Upper lobe of left lung (tissue), 4 donors: ENCODE measurements at regions not wholly inside any gene's neighbourhood (a gene's known extent, or its start where the extent isn't known, plus 50 kb on each side); places are given as distances from the start of the nearest gene placed in this dataset.

Experiments used
- POLR2A ChIP-seq, 4 donors: fragments of 450-650 bp; IDR thresholded peaks; one replicate each; pipeline ENCODE4 v1.5.1; 2016 to 2017; ENCODE audit warnings: antibody characterized with exemption in 4 of 4, mild to moderate bottlenecking in 2 of 4
- POLR2AphosphoS5 ChIP-seq, 2 donors: sonication (generic); formaldehyde crosslinking; IDR thresholded peaks; one replicate each; pipeline ENCODE4 v1.5.1; 2017; ENCODE audit warnings: antibody characterized with exemption in 2 of 2
- TF ChIP-seq, protein P1 (sequence below), 6 experiments: fragments of 450-650 bp in 4 of 6; fragments of 200-600 bp in 2 of 6; sonication (generic) in 2 of 6; IDR thresholded peaks; one replicate each; pipeline ENCODE4 v1.5.1; 2016 to 2019; ENCODE audit warnings: antibody characterized with exemption in 6 of 6

DNA sequence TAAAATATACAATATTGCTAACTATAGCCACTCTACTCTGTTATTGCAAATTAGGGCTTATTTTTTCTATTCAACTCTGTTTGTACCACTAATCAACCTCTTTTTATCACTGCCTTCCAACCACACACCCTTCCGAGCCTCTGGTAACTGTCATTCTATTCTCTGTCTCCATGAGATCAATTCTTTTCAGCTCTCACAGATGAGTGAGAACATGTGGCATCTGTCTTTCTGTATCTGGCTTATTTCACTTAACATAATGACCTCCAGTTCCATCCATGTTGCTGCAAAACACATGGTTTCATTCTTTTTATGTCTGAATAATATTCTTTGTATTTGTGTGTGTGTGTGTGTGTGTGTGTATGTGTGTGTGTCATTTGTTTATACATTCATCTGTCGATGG lies 350.1 kb upstream of the DACH1 start:
- TF ChIP-seq, protein P1, sequence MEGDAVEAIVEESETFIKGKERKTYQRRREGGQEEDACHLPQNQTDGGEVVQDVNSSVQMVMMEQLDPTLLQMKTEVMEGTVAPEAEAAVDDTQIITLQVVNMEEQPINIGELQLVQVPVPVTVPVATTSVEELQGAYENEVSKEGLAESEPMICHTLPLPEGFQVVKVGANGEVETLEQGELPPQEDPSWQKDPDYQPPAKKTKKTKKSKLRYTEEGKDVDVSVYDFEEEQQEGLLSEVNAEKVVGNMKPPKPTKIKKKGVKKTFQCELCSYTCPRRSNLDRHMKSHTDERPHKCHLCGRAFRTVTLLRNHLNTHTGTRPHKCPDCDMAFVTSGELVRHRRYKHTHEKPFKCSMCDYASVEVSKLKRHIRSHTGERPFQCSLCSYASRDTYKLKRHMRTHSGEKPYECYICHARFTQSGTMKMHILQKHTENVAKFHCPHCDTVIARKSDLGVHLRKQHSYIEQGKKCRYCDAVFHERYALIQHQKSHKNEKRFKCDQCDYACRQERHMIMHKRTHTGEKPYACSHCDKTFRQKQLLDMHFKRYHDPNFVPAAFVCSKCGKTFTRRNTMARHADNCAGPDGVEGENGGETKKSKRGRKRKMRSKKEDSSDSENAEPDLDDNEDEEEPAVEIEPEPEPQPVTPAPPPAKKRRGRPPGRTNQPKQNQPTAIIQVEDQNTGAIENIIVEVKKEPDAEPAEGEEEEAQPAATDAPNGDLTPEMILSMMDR (IDR thresholded peaks at IDR 0.05) = no peak
- TF ChIP-seq POLR2A (IDR thresholded peaks at IDR 0.05) (no peak), POLR2AphosphoS5 (IDR thresholded peaks at IDR 0.05) (no peak)
